Spleen (tissue), 7 donors: ENCODE measurements at regions not wholly inside any gene's neighbourhood (a gene's known extent, or its start where the extent isn't known, plus 50 kb on each side); places are given as distances from the start of the nearest gene placed in this dataset.

Experiments
- POLR2A ChIP-seq, 3 donors: fragments of 450-650 bp; IDR thresholded peaks; one replicate each; pipeline ENCODE4 v1.5.1; 2017; ENCODE audit warnings: antibody characterized with exemption in 3 of 3, mild to moderate bottlenecking in 1 of 3
- POLR2AphosphoS5 ChIP-seq, 3 donors: sonication (generic); formaldehyde crosslinking; IDR thresholded peaks; one replicate each; pipeline ENCODE4 v1.5.1; 2017; ENCODE audit warnings: antibody characterized with exemption in 3 of 3
- TF ChIP-seq, protein P1 (sequence below), 11 experiments: fragments of 200-600 bp in 7 of 11; fragments of 450-650 bp in 4 of 11; sonication (generic) in 4 of 11; IDR thresholded peaks in 8 of 11; conservative IDR thresholded peaks in 3 of 11; 1 replicate in 7 of 11; 2 replicates in 4 of 11; pipeline versions ENCODE4 v1.4.0 to v1.8.0; 2016 to 2021; ENCODE audit warnings: antibody characterized with exemption in 11 of 11, inconsistent platforms in 4 of 11, mild to moderate bottlenecking in 1 of 11
- donor health status: DM: no; HTN: no; CAD: no; lungs with moderate emphysema.
- donor health status: DM: no; HTN: no; CAD: no.
- donor health status: DM: no; HTN: no; CAD: no.

DNA sequence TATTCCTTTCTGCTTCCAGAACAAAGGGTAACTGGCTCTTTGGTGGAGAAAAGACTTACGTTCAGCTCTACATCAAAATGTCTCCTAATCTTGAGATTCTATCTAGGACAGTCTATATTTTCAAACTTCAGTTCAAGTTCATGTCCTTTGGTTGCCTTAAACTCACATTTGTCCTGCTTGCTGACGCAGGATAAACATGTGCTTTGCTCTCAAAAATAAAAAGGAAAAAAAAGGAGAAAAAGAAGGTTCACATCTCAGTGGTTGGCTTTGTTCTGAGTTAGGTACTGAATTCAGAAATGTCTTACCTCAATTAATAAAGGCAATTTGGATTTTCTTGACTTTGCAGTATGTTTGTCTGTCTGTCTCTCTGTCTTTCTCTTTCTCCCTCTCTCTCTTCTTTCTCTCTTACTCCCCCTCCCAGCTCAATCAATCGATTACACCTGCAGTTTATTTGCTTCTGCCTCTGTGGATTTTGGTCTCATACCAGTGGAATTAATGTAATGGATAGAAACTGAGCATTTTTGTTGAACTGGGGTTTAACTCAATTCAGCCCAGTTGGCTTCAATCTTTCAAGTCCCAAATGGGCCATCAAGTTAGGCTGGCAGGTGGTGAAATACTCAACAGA lies 72.2 kb upstream of the ADRB1 start:
- TF ChIP-seq, protein P1, sequence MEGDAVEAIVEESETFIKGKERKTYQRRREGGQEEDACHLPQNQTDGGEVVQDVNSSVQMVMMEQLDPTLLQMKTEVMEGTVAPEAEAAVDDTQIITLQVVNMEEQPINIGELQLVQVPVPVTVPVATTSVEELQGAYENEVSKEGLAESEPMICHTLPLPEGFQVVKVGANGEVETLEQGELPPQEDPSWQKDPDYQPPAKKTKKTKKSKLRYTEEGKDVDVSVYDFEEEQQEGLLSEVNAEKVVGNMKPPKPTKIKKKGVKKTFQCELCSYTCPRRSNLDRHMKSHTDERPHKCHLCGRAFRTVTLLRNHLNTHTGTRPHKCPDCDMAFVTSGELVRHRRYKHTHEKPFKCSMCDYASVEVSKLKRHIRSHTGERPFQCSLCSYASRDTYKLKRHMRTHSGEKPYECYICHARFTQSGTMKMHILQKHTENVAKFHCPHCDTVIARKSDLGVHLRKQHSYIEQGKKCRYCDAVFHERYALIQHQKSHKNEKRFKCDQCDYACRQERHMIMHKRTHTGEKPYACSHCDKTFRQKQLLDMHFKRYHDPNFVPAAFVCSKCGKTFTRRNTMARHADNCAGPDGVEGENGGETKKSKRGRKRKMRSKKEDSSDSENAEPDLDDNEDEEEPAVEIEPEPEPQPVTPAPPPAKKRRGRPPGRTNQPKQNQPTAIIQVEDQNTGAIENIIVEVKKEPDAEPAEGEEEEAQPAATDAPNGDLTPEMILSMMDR (IDR thresholded peaks at IDR 0.05 in 8 of 11, conservative IDR thresholded peaks at IDR 0.05 in 3 of 11): no peak
- no peak for TF ChIP-seq POLR2A (IDR thresholded peaks at IDR 0.05)
- no peak for TF ChIP-seq POLR2AphosphoS5 (IDR thresholded peaks at IDR 0.05)
